IMR-90 (cell line): ENCODE measurements at regions not wholly inside any gene's neighbourhood (a gene's known extent, or its start where the extent isn't known, plus 50 kb on each side); places are given as distances from the start of the nearest gene placed in this dataset.

Experiments used
- ATAC-seq: fragments of 200-7000 bp; cut with Tn5 transposase; 2 replicates; pipeline ENCODE4 v1.9.1; 2020; ENCODE audit warnings: low read depth, mild to moderate bottlenecking, moderate library complexity
- BruUV-seq: library from RNA; stranded (reverse); fragments of 400-500 nt; replicated peaks from 2 replicates; lab custom pipeline; 2021; lab: Mats Ljungman, UMichigan
- CTCF ChIA-PET: fragments of 300-600 bp; formaldehyde crosslinking; extraction: SDS; loops from one replicate; lab custom pipeline; 2021; ENCODE audit warnings: antibody characterized with exemption; lab: Yijun Ruan, JAX
- POLR2A ChIA-PET: fragments of 300-600 bp; sonication (Branson Sonifier 250); formaldehyde crosslinking; loops from one replicate; lab custom pipeline; 2022; ENCODE audit warnings: antibody characterized with exemption; ENCODE audit not compliant: unreplicated experiment; lab: Charles Lee
- DNase-seq: peaks from one replicate; pipeline ENCODE4 v3.0.0; 2013
- H2AFZ ChIP-seq: replicated peaks from 2 replicates; pipeline ENCODE3; 2013; ENCODE audit warnings: low read length, mild to moderate bottlenecking; ENCODE audit not compliant: poor library complexity
- H2AK5ac ChIP-seq: 2 replicates; pipeline ENCODE4 v1.6.1; 2013; ENCODE audit warnings: low read depth, low read length, inconsistent platforms
- H2AK9ac ChIP-seq: replicated peaks from 2 replicates; pipeline ENCODE3; 2013; ENCODE audit warnings: mild to moderate bottlenecking, low read depth, low read length, moderate library complexity; ENCODE audit not compliant: poor library complexity
- H2BK120ac ChIP-seq: 2 replicates; pipeline ENCODE4 v1.6.1; 2013; ENCODE audit warnings: low read depth, low read length, inconsistent platforms
- H2BK15ac ChIP-seq: 3 replicates; pipeline ENCODE4 v1.6.1; 2013; ENCODE audit warnings: low read depth, low read length, inconsistent platforms
- H2BK20ac ChIP-seq: 2 replicates; pipeline ENCODE4 v1.6.1; 2013; ENCODE audit warnings: low read depth, mild to moderate bottlenecking, inconsistent platforms, low read length, moderate library complexity
- H2BK5ac ChIP-seq: 2 replicates; pipeline ENCODE4 v1.6.1; 2013; ENCODE audit warnings: mild to moderate bottlenecking, low read depth, low read length, inconsistent platforms; ENCODE audit not compliant: poor library complexity, severe bottlenecking
- H3K14ac ChIP-seq: replicated peaks from 2 replicates; pipeline ENCODE4 v1.6.1; 2013; ENCODE audit warnings: low read depth, low read length, inconsistent platforms
- H3K18ac ChIP-seq: 2 replicates; pipeline ENCODE4 v1.6.1; 2013; ENCODE audit warnings: low read depth, low read length, control low read depth
- H3K23ac ChIP-seq: 2 replicates; pipeline ENCODE4 v1.6.1; 2013; ENCODE audit warnings: low read depth, low read length, inconsistent platforms
- H3K27ac ChIP-seq: 2 replicates; pipeline ENCODE4 v1.5.1; 2013; ENCODE audit warnings: mild to moderate bottlenecking, control low read depth, low read length; ENCODE audit not compliant: insufficient read depth
- H3K27me3 ChIP-seq: 2 replicates; pipeline ENCODE4 v1.6.1; 2013; ENCODE audit warnings: low read length; ENCODE audit not compliant: control insufficient read depth, insufficient read depth
- H3K36me3 ChIP-seq: 2 replicates; pipeline ENCODE4 v1.6.1; 2013; ENCODE audit warnings: low read length, mixed read lengths; ENCODE audit not compliant: control insufficient read depth, insufficient read depth
- H3K4ac ChIP-seq: 2 replicates; pipeline ENCODE4 v1.6.1; 2013; ENCODE audit warnings: low read depth, low read length, inconsistent platforms
- H3K4me1 ChIP-seq: 2 replicates; pipeline ENCODE4 v1.6.1; 2013; ENCODE audit warnings: low read length, mixed read lengths; ENCODE audit not compliant: control insufficient read depth, insufficient read depth
- H3K4me2 ChIP-seq: 2 replicates; pipeline ENCODE4 v1.6.1; 2013; ENCODE audit warnings: low read depth, mild to moderate bottlenecking, control low read depth, low read length, moderate library complexity
- H3K4me3 ChIP-seq: 2 replicates; pipeline ENCODE4 v1.5.1; 2013; ENCODE audit warnings: low read depth, mild to moderate bottlenecking, control low read depth, low read length, moderate library complexity; ENCODE audit not compliant: insufficient read depth
- H3K56ac ChIP-seq: 2 replicates; pipeline ENCODE4 v1.6.1; 2013; ENCODE audit warnings: low read length, inconsistent platforms; ENCODE audit not compliant: insufficient read depth; ENCODE audit errors: extremely low read depth
- H3K79me1 ChIP-seq, 2 experiments: 2 replicates each; pipeline ENCODE4 v1.6.1; 2013; ENCODE audit warnings: low read length in 2 of 2, inconsistent platforms in 1 of 2, low read depth in 1 of 2
- H3K9ac ChIP-seq: 2 replicates; pipeline ENCODE4 v1.6.1; 2013; ENCODE audit warnings: low read depth, low read length, control low read depth
- H3K9me1 ChIP-seq: 2 replicates; pipeline ENCODE4 v1.6.1; 2013; ENCODE audit warnings: low read length, inconsistent platforms; ENCODE audit not compliant: insufficient read depth
- H3K9me3 ChIP-seq: 2 replicates; pipeline ENCODE4 v1.6.1; 2013; ENCODE audit warnings: low read length; ENCODE audit not compliant: control insufficient read depth, insufficient read depth
- H4K20me1 ChIP-seq: 2 replicates; pipeline ENCODE4 v1.6.1; 2013; ENCODE audit warnings: low read length, inconsistent platforms; ENCODE audit not compliant: insufficient read depth
- H4K5ac ChIP-seq: 2 replicates; pipeline ENCODE4 v1.6.1; 2013; ENCODE audit warnings: mild to moderate bottlenecking, low read depth, low read length, control low read depth
- H4K8ac ChIP-seq, 2 experiments: 2 replicates each; pipeline ENCODE4 v1.6.1; 2013; ENCODE audit warnings: low read depth in 2 of 2, low read length in 2 of 2, control low read depth in 1 of 2, inconsistent platforms in 1 of 2
- H4K91ac ChIP-seq: 2 replicates; pipeline ENCODE4 v1.6.1; 2013; ENCODE audit warnings: low read depth, low read length, inconsistent platforms; ENCODE audit not compliant: insufficient read depth
- MAFK ChIP-seq: IDR thresholded peaks from 2 replicates; pipeline ENCODE4 v1.6.1; 2012; ENCODE audit warnings: low read depth, low read length, improper control_type of control experiment
- MAZ ChIP-seq: IDR thresholded peaks from 2 replicates; pipeline ENCODE4 v1.6.1; 2012; ENCODE audit warnings: low read depth, mild to moderate bottlenecking, low read length, improper control_type of control experiment, moderate library complexity, borderline replicate concordance
- POLR2A ChIP-seq: IDR thresholded peaks from 2 replicates; pipeline ENCODE4 v1.6.1; 2012; ENCODE audit warnings: mild to moderate bottlenecking, low read depth, low read length
- RAD21 ChIP-seq: IDR thresholded peaks from 2 replicates; pipeline ENCODE4 v1.6.1; 2012; ENCODE audit warnings: low read length, improper control_type of control experiment
- WGBS, 2 experiments: methylation state at CpG; one replicate each; pipeline versions ENCODE4 v1.1.5 to v1.1.7; 2013; ENCODE audit warnings: missing lambda C conversion rate in 2 of 2; ENCODE audit not compliant: insufficient read length in 1 of 2; ENCODE audit errors: extremely low coverage in 2 of 2; 5-methylcytosine and 5-hydroxymethylcytosine counted together
- dilution Hi-C: fragments of 300-500 bp; cut with HindIII; formaldehyde crosslinking; loops from one replicate; pipeline ENCODE4 v1.14.3; 2018; ENCODE audit warnings: low sequenced_read_pairs; ENCODE audit not compliant: unreplicated experiment
- in situ Hi-C: fragments of 300-500 bp; cut with MboI; formaldehyde crosslinking; loops from 3 replicates; pipeline ENCODE4 v1.14.3; 2019; ENCODE audit warnings: low sequenced_read_pairs, inconsistent platforms, mixed read lengths
- intact Hi-C: fragments of 100-400 bp; cut with micrococcal nuclease; formaldehyde crosslinking; loops from 2 replicates; pipeline ENCODE4 v1.10.0; 2022

- DNase-seq (no peak), ATAC-seq (no peak)
- H2BK5ac ChIP-seq = no peak overlapping the region
- H2AFZ ChIP-seq = no peak overlapping the region
- H3K9me3 ChIP-seq = peaks cover 17% of the 10 kb centered on the region
- no peak overlapping the region for H3K18ac ChIP-seq
- no TSS peak for BruUV-seq
- no peak overlapping the region for H4K8ac ChIP-seq
- no CpG with 5 or more reads among the region's 1 CpG for WGBS, 2 experiments
- no peaks in the 10 kb centered on the region for H3K9me1 ChIP-seq
- no peak overlapping the region for H3K23ac ChIP-seq
- H2BK15ac ChIP-seq = no peak overlapping the region
- no peak overlapping the region for H3K56ac ChIP-seq
- no peaks in the 10 kb centered on the region for H3K27me3 ChIP-seq
- no peak overlapping the region for H2AK5ac ChIP-seq
- ChIA-PET CTCF (no interaction called here), POLR2A (no interaction called here)
- no peak overlapping the region for H3K4me2 ChIP-seq
- H4K20me1 ChIP-seq = no peaks in the 10 kb centered on the region
- H2BK120ac ChIP-seq = no peak overlapping the region
- H3K27ac ChIP-seq = no peak overlapping the region
- H3K4me1 ChIP-seq = peaks cover 2% of the 10 kb centered on the region; the same call in 1 of the 2 replicates
- no peak overlapping the region for H3K4ac ChIP-seq
- TF ChIP-seq POLR2A (no peak), MAZ (no peak), MAFK (no peak), RAD21 (no peak)
- no peak overlapping the region for H4K91ac ChIP-seq
- no peak overlapping the region for H3K9ac ChIP-seq
- no peak overlapping the region for H3K14ac ChIP-seq
- no peak overlapping the region for H2BK20ac ChIP-seq
- H2AK9ac ChIP-seq = no peak overlapping the region
- dilution Hi-C loops = no loop called here
- no peak overlapping the region for H4K5ac ChIP-seq
- no peak overlapping the region for H3K4me3 ChIP-seq
- H3K36me3 ChIP-seq = no peaks in the 10 kb centered on the region
- in situ Hi-C loops = no loop called here
- intact Hi-C loops = no loop called here
- no peaks in the 10 kb centered on the region for H3K79me1 ChIP-seq
Observed at GRCh38 chr7:40946549-40946948, 756.3 kb downstream of the INHBA start.
